Progenitor cell of endocrine pancreas (in vitro differentiated cells): ENCODE measurements at regions not wholly inside any gene's neighbourhood (a gene's known extent, or its start where the extent isn't known, plus 50 kb on each side); places are given as distances from the start of the nearest gene placed in this dataset.

Experiments
- DNase-seq: peaks from one replicate; pipeline ENCODE4 v3.0.0; 2021; ENCODE audit warnings: low spot score; ENCODE audit not compliant: unreplicated experiment
- H3K27ac Mint-ChIP-seq: 2 replicates; pipeline ENCODE4 v1.8.0; 2021; ENCODE audit warnings: mild to moderate bottlenecking, moderate library complexity, mixed read lengths
- H3K27me3 Mint-ChIP-seq: 2 replicates; pipeline ENCODE4 v1.8.0; 2021; ENCODE audit warnings: mixed read lengths
- H3K36me3 Mint-ChIP-seq: 2 replicates; pipeline ENCODE4 v1.8.0; 2022; ENCODE audit warnings: mixed read lengths; ENCODE audit not compliant: insufficient read depth
- H3K4me1 Mint-ChIP-seq: 2 replicates; pipeline ENCODE4 v1.8.0; 2021; ENCODE audit warnings: low read depth, mixed read lengths
- H3K4me3 Mint-ChIP-seq: 2 replicates; pipeline ENCODE4 v1.8.0; 2021; ENCODE audit warnings: low read depth, mild to moderate bottlenecking, moderate library complexity, mixed read lengths
- H3K9me3 Mint-ChIP-seq: 2 replicates; pipeline ENCODE4 v1.8.0; 2021; ENCODE audit warnings: low read depth, mixed read lengths
- TF ChIP-seq, protein P1 (sequence below): fragments of 200-600 bp; sonication (generic); IDR thresholded peaks from one replicate; pipeline ENCODE4 v1.5.0; 2021; ENCODE audit warnings: antibody characterized with exemption, mild to moderate bottlenecking; ENCODE audit not compliant: unreplicated experiment

DNA sequence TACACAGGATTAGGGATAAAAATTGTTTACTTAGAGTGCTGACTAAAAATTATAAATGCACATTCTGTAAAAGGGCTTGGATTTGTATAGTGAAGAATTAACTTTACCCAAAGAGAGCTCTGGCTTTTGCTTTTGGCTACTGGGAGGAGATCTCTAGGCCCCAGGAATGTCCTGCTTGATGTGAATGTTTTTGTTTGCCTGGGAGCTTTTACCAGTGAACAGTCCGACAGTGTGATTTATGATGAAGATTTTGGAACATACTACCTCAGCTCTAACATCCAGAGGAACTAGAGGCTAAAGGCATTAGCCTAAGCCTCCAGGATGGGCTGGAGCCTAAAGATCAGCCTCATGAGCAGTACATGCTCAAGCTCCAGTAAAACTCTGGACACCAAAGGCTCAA, 103.7 kb upstream of the RFX3 start:
- peaks cover 3% of the 10 kb centered on the region for H3K9me3 Mint-ChIP-seq
- no peak for DNase-seq
- H3K27ac Mint-ChIP-seq: no peak overlapping the region
- H3K4me3 Mint-ChIP-seq: no peak overlapping the region
- no peaks in the 10 kb centered on the region for H3K27me3 Mint-ChIP-seq
- no peaks in the 10 kb centered on the region for H3K36me3 Mint-ChIP-seq
- peaks cover 3% of the 10 kb centered on the region for H3K4me1 Mint-ChIP-seq
- TF ChIP-seq, protein P1, sequence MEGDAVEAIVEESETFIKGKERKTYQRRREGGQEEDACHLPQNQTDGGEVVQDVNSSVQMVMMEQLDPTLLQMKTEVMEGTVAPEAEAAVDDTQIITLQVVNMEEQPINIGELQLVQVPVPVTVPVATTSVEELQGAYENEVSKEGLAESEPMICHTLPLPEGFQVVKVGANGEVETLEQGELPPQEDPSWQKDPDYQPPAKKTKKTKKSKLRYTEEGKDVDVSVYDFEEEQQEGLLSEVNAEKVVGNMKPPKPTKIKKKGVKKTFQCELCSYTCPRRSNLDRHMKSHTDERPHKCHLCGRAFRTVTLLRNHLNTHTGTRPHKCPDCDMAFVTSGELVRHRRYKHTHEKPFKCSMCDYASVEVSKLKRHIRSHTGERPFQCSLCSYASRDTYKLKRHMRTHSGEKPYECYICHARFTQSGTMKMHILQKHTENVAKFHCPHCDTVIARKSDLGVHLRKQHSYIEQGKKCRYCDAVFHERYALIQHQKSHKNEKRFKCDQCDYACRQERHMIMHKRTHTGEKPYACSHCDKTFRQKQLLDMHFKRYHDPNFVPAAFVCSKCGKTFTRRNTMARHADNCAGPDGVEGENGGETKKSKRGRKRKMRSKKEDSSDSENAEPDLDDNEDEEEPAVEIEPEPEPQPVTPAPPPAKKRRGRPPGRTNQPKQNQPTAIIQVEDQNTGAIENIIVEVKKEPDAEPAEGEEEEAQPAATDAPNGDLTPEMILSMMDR: no peak

DNA sequence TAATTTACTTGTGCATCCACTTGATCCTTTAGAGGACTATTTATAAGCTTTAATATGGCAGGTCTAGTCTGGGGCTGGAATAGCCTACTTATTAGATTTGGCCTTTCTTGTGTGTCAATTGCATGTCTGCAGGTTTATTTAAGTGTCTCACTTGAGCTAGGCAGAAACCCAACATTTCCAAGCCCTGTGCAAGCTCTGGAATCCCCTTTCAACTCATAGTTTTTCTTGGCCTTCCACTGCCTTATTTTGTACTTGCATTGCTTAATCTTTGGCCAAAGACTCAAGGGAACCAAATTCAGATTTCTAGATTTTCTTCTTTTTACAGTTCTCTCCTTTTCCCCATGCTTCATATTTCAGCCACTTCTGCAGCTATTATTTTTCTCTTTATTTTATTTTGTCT, 102.4 kb upstream of the RFX3 start:
- no peaks in the 10 kb centered on the region for H3K36me3 Mint-ChIP-seq
- TF ChIP-seq, protein P1: no peak
- no peak overlapping the region for H3K27ac Mint-ChIP-seq
- DNase-seq: no peak
- H3K9me3 Mint-ChIP-seq: peaks cover 3% of the 10 kb centered on the region
- no peak overlapping the region for H3K4me3 Mint-ChIP-seq
- no peaks in the 10 kb centered on the region for H3K27me3 Mint-ChIP-seq
- peaks cover 3% of the 10 kb centered on the region for H3K4me1 Mint-ChIP-seq

DNA sequence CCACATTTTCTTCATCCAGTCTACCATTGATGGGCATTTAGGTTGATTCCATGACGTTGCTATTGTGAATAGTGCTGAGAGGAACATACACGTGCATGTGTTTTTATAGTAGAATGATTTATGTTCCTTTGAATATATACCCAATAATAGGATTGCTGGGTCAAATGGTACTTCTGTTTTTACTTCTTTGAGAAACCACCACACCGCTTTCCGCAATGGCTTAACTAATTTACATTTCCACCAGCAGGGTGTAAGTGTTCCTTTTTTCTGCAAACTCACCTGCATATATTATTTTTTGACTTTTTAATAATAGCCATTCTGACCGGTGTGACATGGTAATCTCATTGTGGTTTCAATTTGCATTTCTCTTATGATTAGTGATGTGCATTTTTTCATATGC, 82.2 kb upstream of the RFX3 start:
- no peaks in the 10 kb centered on the region for H3K27me3 Mint-ChIP-seq
- no peak overlapping the region for H3K4me3 Mint-ChIP-seq
- TF ChIP-seq, protein P1: no peak
- H3K27ac Mint-ChIP-seq: no peak overlapping the region
- H3K9me3 Mint-ChIP-seq: peaks cover 18% of the 10 kb centered on the region
- peaks cover 5% of the 10 kb centered on the region for H3K4me1 Mint-ChIP-seq
- no peaks in the 10 kb centered on the region for H3K36me3 Mint-ChIP-seq
- DNase-seq: no peak

DNA sequence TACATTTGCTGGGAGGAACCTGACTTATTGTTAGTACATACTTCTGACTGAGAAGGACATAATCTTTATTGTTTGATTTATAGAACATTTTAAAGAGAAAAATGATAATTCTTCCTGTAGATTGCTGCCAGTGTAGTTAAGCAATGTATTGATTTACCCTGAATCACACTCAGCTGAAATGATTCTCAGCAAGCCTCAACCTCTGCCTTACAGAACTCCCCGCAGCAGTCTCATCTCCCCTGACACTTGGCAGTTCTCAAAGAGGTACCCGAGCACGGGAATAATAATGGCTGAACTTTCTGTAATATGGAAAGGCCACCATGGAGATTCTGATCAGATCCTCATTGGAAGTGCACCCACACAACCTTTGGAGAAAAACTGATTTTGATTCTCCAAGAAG, 74.9 kb upstream of the RFX3 start:
- no peaks in the 10 kb centered on the region for H3K36me3 Mint-ChIP-seq
- H3K4me1 Mint-ChIP-seq: peaks cover 8% of the 10 kb centered on the region
- no peak for DNase-seq
- H3K9me3 Mint-ChIP-seq: no peaks in the 10 kb centered on the region
- TF ChIP-seq, protein P1: no peak
- no peaks in the 10 kb centered on the region for H3K27me3 Mint-ChIP-seq
- H3K27ac Mint-ChIP-seq: no peak overlapping the region
- H3K4me3 Mint-ChIP-seq: no peak overlapping the region

DNA sequence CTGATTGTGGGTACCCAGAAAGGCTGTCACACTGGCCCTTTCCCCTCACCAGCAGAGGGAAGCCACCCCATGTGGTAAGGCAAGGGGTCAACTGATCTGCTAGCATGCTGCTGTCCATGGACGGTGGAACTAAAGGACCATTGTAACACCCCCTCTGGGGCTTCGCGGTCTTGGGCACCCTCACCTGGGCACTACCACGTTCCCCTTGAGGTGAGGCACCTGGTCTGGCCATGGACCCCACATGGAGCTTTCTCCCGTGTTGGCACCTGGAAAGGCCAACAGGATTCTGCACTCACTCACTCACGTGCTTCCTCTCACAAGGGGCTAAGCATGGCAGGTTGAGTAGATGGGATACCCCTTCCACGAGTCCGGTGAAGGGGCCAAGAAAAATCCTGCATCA, 72.0 kb upstream of the RFX3 start:
- Mint-ChIP-seq H3K9me3 (no peaks in the 10 kb centered on the region), H3K36me3 (no peaks in the 10 kb centered on the region), H3K27ac (no peak overlapping the region), H3K27me3 (no peaks in the 10 kb centered on the region), H3K4me1 (peaks cover 3% of the 10 kb centered on the region), H3K4me3 (no peak overlapping the region)
- DNase-seq: no peak
- TF ChIP-seq, protein P1: no peak
